Right forelimb (tissue), 1 donor: ENCODE measurements at regions not wholly inside any gene's neighbourhood (a gene's known extent, or its start where the extent isn't known, plus 50 kb on each side); places are given as distances from the start of the nearest gene placed in this dataset.
A peak's percentile ranks its signal among the peaks of the same experiment; 100 is the strongest.

ENCODE experiments used
- DNase-seq: peaks from one replicate; pipeline ENCODE4 v3.0.0-alpha.2; 2018

GRCh38 chr1:17877316-17877715 lies 122.2 kb downstream of the ACTL8 start:
- DNase-seq: no peak

- no peak for DNase-seq
These were observed 122.8 kb downstream of the ACTL8 start for GRCh38 chr1:17877896-17878295.

- no peak for DNase-seq
These were observed 123.7 kb downstream of the ACTL8 start for GRCh38 chr1:17878837-17879236.

GRCh38 chr1:17880449-17880848 lies 125.3 kb downstream of the ACTL8 start:
- no peak for DNase-seq

- no peak for DNase-seq
These were observed 126.6 kb downstream of the ACTL8 start for GRCh38 chr1:17881761-17882160.

- DNase-seq: no peak
These were observed 128.0 kb downstream of the ACTL8 start for GRCh38 chr1:17883136-17883535.

GRCh38 chr1:17883662-17884395 lies 128.7 kb downstream of the ACTL8 start:
- DNase-seq: no peak

- no peak for DNase-seq
These were observed 130.7 kb downstream of the ACTL8 start for GRCh38 chr1:17885663-17886320.

GRCh38 chr1:17886386-17886785 lies 131.3 kb downstream of the ACTL8 start:
- no peak for DNase-seq

- DNase-seq: no peak
These were observed 131.8 kb downstream of the ACTL8 start for GRCh38 chr1:17886838-17887441.

- DNase-seq: no peak
These were observed 132.7 kb downstream of the ACTL8 start for GRCh38 chr1:17887661-17888371.

GRCh38 chr1:17890056-17890814 lies 135.1 kb downstream of the ACTL8 start:
- DNase-seq: no peak

GRCh38 chr1:17890815-17891191 lies 135.7 kb downstream of the ACTL8 start:
- DNase-seq: no peak

GRCh38 chr1:17891205-17892110 lies 136.3 kb downstream of the ACTL8 start:
- no peak for DNase-seq

GRCh38 chr1:17892225-17892624 lies 137.1 kb downstream of the ACTL8 start:
- DNase-seq: no peak

GRCh38 chr1:17892851-17893250 lies 137.7 kb downstream of the ACTL8 start:
- no peak for DNase-seq

GRCh38 chr1:17893891-17894631 lies 138.9 kb downstream of the ACTL8 start:
- no peak for DNase-seq

GRCh38 chr1:17895401-17895800 lies 140.3 kb downstream of the ACTL8 start:
- DNase-seq: no peak

GRCh38 chr1:17895986-17896385 lies 140.9 kb downstream of the ACTL8 start:
- no peak for DNase-seq

- no peak for DNase-seq
These were observed 148.3 kb downstream of the ACTL8 start for GRCh38 chr1:17903386-17903785.

- DNase-seq: peak; percentile 17
These were observed 149.2 kb downstream of the ACTL8 start for GRCh38 chr1:17904290-17904689.
